A549 (cell line): ENCODE measurements at regions not wholly inside any gene's neighbourhood (a gene's known extent, or its start where the extent isn't known, plus 50 kb on each side); places are given as distances from the start of the nearest gene placed in this dataset.

ENCODE experiments used
- ATAC-seq, 2 experiments: fragments of 200-7000 bp in 1 of 2; fragments of >200 bp in 1 of 2; cut with Nextera tagmentation in 1 of 2; cut with Tn5 transposase in 1 of 2; 3 replicates each; pipeline versions ENCODE4 v1.8.0 to v1.9.1; 2018 to 2020; ENCODE audit warnings: mild to moderate bottlenecking in 1 of 2, moderate library complexity in 1 of 2
- CTCF ChIA-PET: fragments of 300-600 bp; sonication (Branson Sonifier 250); formaldehyde crosslinking; extraction: SDS; loops from one replicate; lab custom pipeline; 2021; ENCODE audit warnings: antibody characterized with exemption, inconsistent platforms; lab: Yijun Ruan, JAX
- POLR2A ChIA-PET: fragments of 350-600 bp; formaldehyde crosslinking; extraction: SDS; loops from one replicate; lab custom pipeline; 2021; ENCODE audit warnings: antibody characterized with exemption, inconsistent platforms; lab: Yijun Ruan, JAX
- DNase-seq, 2 experiments: peaks; one replicate each; pipeline versions ENCODE4 v3.0.0 to v3.0.0-alpha.2; 2011 to 2016; ENCODE audit warnings: low read depth in 1 of 2, low spot score in 1 of 2
- FAIRE-seq: peaks from 2 replicates; lab custom pipeline; 2011; peaks lifted over from hg19 to GRCh38; lab: Jason Lieb, UNC
- H3K27ac ChIP-seq, 2 experiments: fragments of >200 bp; sonication (Bioruptor Twin); formaldehyde crosslinking; 3 replicates each; pipeline ENCODE4 v1.5.1; 2016 to 2017
- H3K4me1 ChIP-seq: fragments of >200 bp; sonication (Bioruptor Twin); formaldehyde crosslinking; 3 replicates; pipeline ENCODE4 v1.6.1; 2016
- H3K4me2 ChIP-seq: fragments of >200 bp; sonication (Bioruptor Twin); formaldehyde crosslinking; 3 replicates; pipeline ENCODE4 v1.6.1; 2016
- H3K4me3 ChIP-seq: fragments of >200 bp; sonication (Bioruptor Twin); formaldehyde crosslinking; 3 replicates; pipeline ENCODE4 v1.5.1; 2016
- H3K9me3 ChIP-seq: fragments of >200 bp; sonication (Bioruptor Twin); formaldehyde crosslinking; 3 replicates; pipeline ENCODE4 v1.6.1; 2016
- BCL3 ChIP-seq: fragments of >200 bp; sonication (Bioruptor Twin); formaldehyde crosslinking; IDR thresholded peaks from 3 replicates; pipeline ENCODE4 v1.6.1; 2016
- BHLHE40 ChIP-seq: IDR thresholded peaks from 2 replicates; pipeline ENCODE4 v1.6.1; 2012; ENCODE audit warnings: low read depth, low read length, inconsistent platforms
- CBX8 ChIP-seq: fragments of 200-600 bp; sonication (generic); IDR thresholded peaks from 2 replicates; pipeline ENCODE4 v1.6.1; 2016
- E2F6 ChIP-seq: IDR thresholded peaks from 2 replicates; pipeline ENCODE4 v1.6.1; 2012; ENCODE audit warnings: low read depth, borderline replicate concordance
- EHF ChIP-seq: fragments of 250-450 bp; sonication (Bioruptor Pico); IDR thresholded peaks from 2 replicates; pipeline ENCODE4 v1.5.0; 2020; ENCODE audit warnings: mild to moderate bottlenecking
- EHMT2 ChIP-seq: fragments of 200-600 bp; sonication (generic); IDR thresholded peaks from 2 replicates; pipeline ENCODE4 v1.6.1; 2016; ENCODE audit warnings: antibody characterized with exemption, low read depth, mild to moderate bottlenecking, moderate library complexity
- EP300 ChIP-seq, 2 experiments: fragments of >200 bp; sonication (Bioruptor Twin); formaldehyde crosslinking; IDR thresholded peaks; 2 replicates in 1 of 2; 3 replicates in 1 of 2; pipeline ENCODE4 v1.6.1; 2016 to 2017
- ESRRA ChIP-seq: fragments of 150-350 bp; IDR thresholded peaks from 2 replicates; pipeline ENCODE4 v1.6.1; 2014; ENCODE audit warnings: mild to moderate bottlenecking, low read length, borderline replicate concordance
- FOSB ChIP-seq: fragments of 250-450 bp; sonication (Bioruptor Pico); IDR thresholded peaks from 2 replicates; pipeline ENCODE4 v1.5.0; 2020; ENCODE audit warnings: mild to moderate bottlenecking, moderate library complexity
- FOSL2 ChIP-seq, 2 experiments: fragments of 450-650 bp in 1 of 2; fragments of >200 bp in 1 of 2; sonication (Bioruptor Twin) in 1 of 2; formaldehyde crosslinking; IDR thresholded peaks; 2 replicates each; pipeline versions ENCODE4 v1.5.0 to v1.6.1; 2016 to 2020; ENCODE audit warnings: mild to moderate bottlenecking in 1 of 2, moderate library complexity in 1 of 2
- HDAC2 ChIP-seq: fragments of 200-600 bp; sonication (generic); IDR thresholded peaks from 2 replicates; pipeline ENCODE4 v1.6.1; 2016
- HEYL ChIP-seq: fragments of 250-450 bp; sonication (Bioruptor Pico); IDR thresholded peaks from 2 replicates; pipeline ENCODE4 v1.8.0; 2021; ENCODE audit warnings: mild to moderate bottlenecking, moderate library complexity
- HOXA7 ChIP-seq: fragments of 250-450 bp; sonication (Bioruptor Pico); IDR thresholded peaks from 2 replicates; pipeline ENCODE4 v1.5.0; 2020; ENCODE audit warnings: mild to moderate bottlenecking, moderate library complexity
- HOXB13 ChIP-seq: fragments of 250-450 bp; sonication (Bioruptor Pico); IDR thresholded peaks from 2 replicates; pipeline ENCODE4 v1.5.0; 2020; ENCODE audit warnings: low read depth, mild to moderate bottlenecking, moderate library complexity
- HOXB5 ChIP-seq: fragments of 250-450 bp; sonication (Bioruptor Pico); IDR thresholded peaks from 2 replicates; pipeline ENCODE4 v1.5.0; 2020; ENCODE audit warnings: mild to moderate bottlenecking, moderate library complexity
- KDM1A ChIP-seq: fragments of 200-600 bp; sonication (generic); IDR thresholded peaks from 2 replicates; pipeline ENCODE4 v1.6.1; 2016; ENCODE audit warnings: low read depth, mild to moderate bottlenecking
- MAX ChIP-seq: IDR thresholded peaks from 2 replicates; pipeline ENCODE4 v1.6.1; 2012
- NR3C1 ChIP-seq: fragments of >200 bp; sonication (Bioruptor Twin); formaldehyde crosslinking; IDR thresholded peaks from 3 replicates; pipeline ENCODE4 v1.6.1; 2017
- POLR2A ChIP-seq: IDR thresholded peaks from 2 replicates; pipeline ENCODE4 v1.6.1; 2012; ENCODE audit warnings: mild to moderate bottlenecking, low read length
- POLR2AphosphoS2 ChIP-seq: conservative IDR thresholded peaks from 2 replicates; pipeline ENCODE4 v1.6.1; 2012; ENCODE audit warnings: low read length, improper control_type of control experiment, inconsistent platforms
- RAD21 ChIP-seq, 2 experiments: fragments of >200 bp in 1 of 2; sonication (Bioruptor Twin) in 1 of 2; formaldehyde crosslinking in 1 of 2; IDR thresholded peaks in 1 of 2; conservative IDR thresholded peaks in 1 of 2; 2 replicates in 1 of 2; 3 replicates in 1 of 2; pipeline ENCODE4 v1.6.1; 2012 to 2018; ENCODE audit warnings: inconsistent platforms in 1 of 2
- RARB ChIP-seq: fragments of 250-450 bp; sonication (Bioruptor Pico); IDR thresholded peaks from 2 replicates; pipeline ENCODE4 v1.8.0; 2021; ENCODE audit warnings: mild to moderate bottlenecking, moderate library complexity
- REST ChIP-seq: fragments of 200-600 bp; sonication (generic); IDR thresholded peaks from 2 replicates; pipeline ENCODE4 v1.6.1; 2016; ENCODE audit warnings: antibody characterized with exemption, mild to moderate bottlenecking, moderate library complexity
- RFX5 ChIP-seq: fragments of 450-650 bp; IDR thresholded peaks from 2 replicates; pipeline ENCODE4 v1.7.1; 2014; ENCODE audit warnings: antibody characterized with exemption, mild to moderate bottlenecking, moderate library complexity
- RNF2 ChIP-seq: fragments of 200-600 bp; sonication (generic); IDR thresholded peaks from 2 replicates; pipeline ENCODE4 v1.6.1; 2016; ENCODE audit warnings: low read depth, mild to moderate bottlenecking, antibody characterized with exemption, moderate library complexity, borderline replicate concordance
- TP53 ChIP-seq: fragments of 250-450 bp; sonication (Bioruptor Pico); IDR thresholded peaks from 2 replicates; pipeline ENCODE4 v1.5.0; 2021; ENCODE audit warnings: mild to moderate bottlenecking, moderate library complexity
- ZFP36 ChIP-seq: fragments of 450-650 bp; IDR thresholded peaks from 2 replicates; pipeline ENCODE4 v1.6.1; 2014; ENCODE audit warnings: borderline replicate concordance; ENCODE audit not compliant: partially characterized antibody
- ZNF302 ChIP-seq: fragments of 250-450 bp; sonication (Bioruptor Pico); IDR thresholded peaks from 2 replicates; pipeline ENCODE4 v1.9.0; 2021; ENCODE audit warnings: inconsistent platforms, mild to moderate bottlenecking, moderate library complexity
- WGBS: methylation state at CpG from one replicate; pipeline ENCODE4 v1.1.6; 2017; ENCODE audit errors: missing lambda C conversion rate; 5-methylcytosine and 5-hydroxymethylcytosine counted together
- TF ChIP-seq, protein P1 (sequence below): fragments of 250-450 bp; sonication (Bioruptor Pico); IDR thresholded peaks from 2 replicates; pipeline ENCODE4 v1.5.0; 2020; ENCODE audit warnings: low read depth, mild to moderate bottlenecking, moderate library complexity

GRCh38 chr9:36764364-36765076 lies 191.8 kb downstream of the MELK start:
- POLR2A ChIA-PET = no interaction called here

GRCh38 chr9:36765077-36765390 lies 192.3 kb downstream of the MELK start:
- 0 out of 3 replicates have a peak, but pooled peaks cover 7% of the 10 kb centered on the region for H3K4me1 ChIP-seq
- peak; percentile 35 to 45 for ATAC-seq
- CTCF ChIA-PET = interaction anchor here (0.6 kb wide), 2 partner anchors 317 to 1224 kb away, joined by 3 read pairs; no protein-coding TSS in a partner anchor
- POLR2A ChIA-PET = no interaction called here
- H3K4me2 ChIP-seq = peak overlapping the region; percentile 69
- no peak for TF ChIP-seq TP53 (CRISPR knock-in tag)
- no peak for TF ChIP-seq ESRRA
- no peak for TF ChIP-seq BHLHE40
- TF ChIP-seq ZNF302 (CRISPR knock-in tag) = no peak
- TF ChIP-seq HOXB5 (CRISPR knock-in tag) = no peak
- no peak for TF ChIP-seq REST
- TF ChIP-seq RARB (CRISPR knock-in tag) = no peak
- TF ChIP-seq NR3C1 = no peak
- no peak for TF ChIP-seq E2F6
- TF ChIP-seq CBX8 = no peak
- no peak for TF ChIP-seq MAX
- TF ChIP-seq POLR2A = no peak
- TF ChIP-seq RFX5 = no peak
- TF ChIP-seq BCL3 = no peak
- no peak for TF ChIP-seq FOSL2 (IDR thresholded peaks at IDR 0.05)
- no peak for TF ChIP-seq FOSL2 (CRISPR knock-in tag; IDR thresholded peaks at IDR 0.05)
- TF ChIP-seq FOSB (CRISPR knock-in tag) = no peak
- TF ChIP-seq HOXB13 (CRISPR knock-in tag) = no peak
- no peak for TF ChIP-seq EHF (CRISPR knock-in tag)
- TF ChIP-seq, all 56 proteins: peak for 0
- peak in 1 of 2 experiments; percentile 30 for DNase-seq
- no peak for FAIRE-seq
- H3K27ac ChIP-seq = peak overlapping the region; percentile 81 to 89
- WGBS = 1% methylated on average over 12 of the region's 12 CpGs
- H3K4me3 ChIP-seq = peak overlapping the region; percentile 55
- no peaks in the 10 kb centered on the region for H3K9me3 ChIP-seq

More at GRCh38 chr9:36764364-36765076, 191.8 kb downstream of the MELK start:
- peak in 1 of 2 experiments; percentile 24 for DNase-seq
- peak overlapping the region; percentile 69 for H3K4me2 ChIP-seq
- TF ChIP-seq RFX5 (no peak), MAX (no peak), HOXA7 (CRISPR knock-in tag) (no peak), BCL3 (no peak), RNF2 (no peak), EHMT2 (no peak), POLR2AphosphoS2 (no peak), FOSB (CRISPR knock-in tag) (no peak), HDAC2 (no peak), RAD21 (conservative IDR thresholded peaks at IDR 0.05 in 1 of 2, IDR thresholded peaks at IDR 0.05 in 1 of 2) (no peak), EP300 (IDR thresholded peaks at IDR 0.05) (no peak), KDM1A (no peak), BHLHE40 (no peak), ZFP36 (no peak), HOXB13 (CRISPR knock-in tag) (no peak), EHF (CRISPR knock-in tag) (no peak), HEYL (CRISPR knock-in tag) (no peak)
- TF ChIP-seq, protein P1, sequence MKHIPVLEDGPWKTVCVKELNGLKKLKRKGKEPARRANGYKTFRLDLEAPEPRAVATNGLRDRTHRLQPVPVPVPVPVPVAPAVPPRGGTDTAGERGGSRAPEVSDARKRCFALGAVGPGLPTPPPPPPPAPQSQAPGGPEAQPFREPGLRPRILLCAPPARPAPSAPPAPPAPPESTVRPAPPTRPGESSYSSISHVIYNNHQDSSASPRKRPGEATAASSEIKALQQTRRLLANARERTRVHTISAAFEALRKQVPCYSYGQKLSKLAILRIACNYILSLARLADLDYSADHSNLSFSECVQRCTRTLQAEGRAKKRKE (CRISPR knock-in tag) = no peak
- TF ChIP-seq, all 56 proteins: peak for 0
- CTCF ChIA-PET = no interaction called here
- Histone ChIP-seq H3K9me3 (no peaks in the 10 kb centered on the region), H3K4me3 (peak overlapping the region; percentile 55), H3K27ac (peak overlapping the region; percentile 81 to 89; a peak in 5 of 6 replicates), H3K4me1 (0 out of 3 replicates have a peak, but pooled peaks cover 7% of the 10 kb centered on the region)
- FAIRE-seq (no peak), ATAC-seq (peak; percentile 1 to 5; a peak in 1 of 6 replicates)
- 36% methylated on average over 14 of the region's 14 CpGs for WGBS
